IPS-18c (cell line): ENCODE measurements at regions not wholly inside any gene's neighbourhood (a gene's known extent, or its start where the extent isn't known, plus 50 kb on each side); places are given as distances from the start of the nearest gene placed in this dataset.

Source experiments
- H3K4me3 ChIP-seq: 2 replicates; pipeline ENCODE4 v1.7.0; 2013; ENCODE audit warnings: low read depth, mild to moderate bottlenecking, low read length, moderate library complexity; ENCODE audit not compliant: insufficient read depth
- H3K9me3 ChIP-seq: one replicate; pipeline ENCODE4 v1.6.1; 2013; ENCODE audit warnings: mild to moderate bottlenecking, low read length, moderate library complexity; ENCODE audit not compliant: control insufficient read depth, insufficient read depth

DNA sequence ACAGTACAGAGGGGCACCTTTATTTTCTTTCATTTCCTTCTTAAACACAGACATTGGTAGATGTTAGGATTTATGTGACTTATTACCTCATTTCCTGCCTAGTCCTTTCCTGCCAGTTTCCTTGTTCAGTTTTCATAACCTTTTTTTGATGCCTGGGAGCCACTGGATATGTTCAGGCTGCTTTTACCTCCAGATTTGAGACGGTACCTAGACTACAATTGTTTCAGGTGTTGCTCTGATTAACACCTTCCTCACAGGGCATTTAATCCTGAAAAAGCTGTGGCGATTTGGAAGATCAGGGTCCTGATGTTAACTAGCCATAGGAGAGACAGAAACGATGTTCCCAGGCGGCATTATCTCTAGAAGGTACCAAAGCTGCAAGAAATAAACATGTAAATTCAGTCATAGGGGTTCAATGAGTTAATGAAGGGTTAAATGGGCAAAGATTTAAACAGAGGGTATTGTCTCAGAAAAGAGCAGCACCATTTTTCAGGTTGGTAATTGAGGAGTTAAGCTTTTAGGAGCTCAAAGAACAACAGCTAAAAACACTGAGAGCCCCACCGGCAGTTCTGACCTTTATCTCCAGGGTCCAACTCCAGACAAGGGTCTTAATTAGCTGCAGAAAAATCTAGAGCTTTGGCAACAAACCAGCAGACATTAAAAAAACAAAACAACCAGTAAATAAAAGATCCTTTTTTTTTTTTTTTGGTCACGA, 93.3 kb downstream of the HRH4 start:
- Histone ChIP-seq H3K9me3 (no peaks in the 10 kb centered on the region), H3K4me3 (no peak overlapping the region)

DNA sequence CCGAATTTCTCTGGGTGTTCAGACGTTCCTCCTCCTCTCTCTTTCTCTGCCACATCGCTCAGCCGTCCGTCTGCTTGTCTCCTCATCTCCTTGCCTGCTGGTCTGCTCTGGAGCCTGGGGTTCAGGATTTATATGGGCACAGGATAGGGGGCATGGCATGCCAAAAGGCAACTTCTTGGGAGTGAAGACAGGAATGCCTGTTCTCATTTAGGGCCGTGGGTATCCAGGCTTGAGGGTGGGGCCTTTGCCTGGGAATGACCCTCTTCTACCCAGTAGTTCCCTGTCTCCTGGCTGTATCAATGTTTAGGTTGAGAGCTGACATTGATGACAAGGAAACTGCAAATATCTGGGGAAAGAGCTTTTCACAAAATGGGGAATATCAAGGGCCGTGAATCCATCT, 98.0 kb downstream of the HRH4 start:
- H3K4me3 ChIP-seq: no peak overlapping the region
- H3K9me3 ChIP-seq: no peaks in the 10 kb centered on the region

DNA sequence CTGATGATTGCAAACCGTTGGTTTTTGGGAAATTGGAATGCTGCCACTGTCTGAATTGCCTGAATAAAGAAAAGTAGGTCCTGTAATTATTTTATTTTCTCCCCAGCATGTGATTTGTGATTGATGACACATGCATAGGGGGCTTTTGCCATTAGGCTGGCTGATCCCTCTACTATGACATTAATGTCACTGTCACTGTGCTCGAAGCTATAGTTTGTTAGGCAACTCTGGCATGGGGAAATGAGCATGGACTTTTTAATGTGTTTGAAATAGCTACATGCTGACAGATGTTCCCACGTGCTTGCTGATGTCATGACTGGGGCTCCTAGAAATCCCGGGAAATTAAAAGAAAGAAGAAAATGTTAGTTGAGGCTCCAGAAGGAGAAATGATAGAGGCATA, 99.1 kb downstream of the HRH4 start:
- H3K9me3 ChIP-seq: no peaks in the 10 kb centered on the region
- H3K4me3 ChIP-seq: no peak overlapping the region

DNA sequence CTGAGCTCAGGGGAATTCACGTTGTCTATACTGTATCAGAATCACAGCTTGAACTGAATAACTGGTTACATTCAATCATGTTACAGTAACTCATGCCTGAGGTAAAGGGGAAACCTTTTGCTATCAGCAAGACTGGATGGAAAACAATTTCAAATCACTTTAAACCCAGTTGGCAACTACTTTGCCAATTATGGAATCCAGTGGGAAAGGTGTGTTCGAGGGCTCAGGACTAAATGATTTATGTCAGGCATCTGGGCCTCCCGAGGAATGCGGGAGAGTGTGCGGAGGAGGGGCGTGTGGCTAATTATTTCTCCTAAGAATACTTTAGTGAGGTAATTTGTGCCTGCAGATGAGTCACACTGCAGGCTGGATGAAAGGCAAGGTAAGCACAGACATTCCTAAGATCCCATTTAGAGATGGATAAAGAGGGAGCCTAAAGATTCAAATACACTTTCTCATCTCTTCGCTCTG, 100.1 kb downstream of the HRH4 start:
- H3K4me3 ChIP-seq: no peak overlapping the region
- no peaks in the 10 kb centered on the region for H3K9me3 ChIP-seq

DNA sequence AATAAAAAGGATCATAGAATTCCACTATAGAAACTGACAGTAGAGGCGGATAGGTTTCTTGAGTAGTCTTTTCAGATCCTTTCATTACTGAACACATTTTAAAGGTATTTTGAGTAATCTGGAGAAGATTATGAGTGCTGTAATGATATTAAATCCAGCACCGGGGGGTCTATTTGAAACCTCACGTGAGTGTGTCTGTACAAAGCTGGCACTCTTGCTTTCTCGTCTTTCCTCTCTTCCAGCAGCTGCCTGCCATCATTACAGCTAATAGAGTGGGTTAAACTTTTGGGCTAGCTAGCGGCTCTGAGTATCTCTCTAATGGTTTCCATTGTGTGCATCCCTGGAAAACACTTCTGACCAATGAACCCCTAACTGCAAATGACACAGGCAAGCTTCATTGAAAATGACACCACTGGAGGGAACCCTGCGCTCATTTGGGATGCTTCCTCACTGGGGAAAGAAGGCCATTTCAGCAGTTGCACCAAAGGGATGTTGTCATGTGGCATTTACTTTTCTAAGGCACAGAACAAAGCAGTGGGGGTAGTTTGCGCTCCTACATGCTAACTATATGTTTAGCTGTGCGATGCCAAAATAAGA, 101.0 kb downstream of the HRH4 start:
- no peaks in the 10 kb centered on the region for H3K9me3 ChIP-seq
- H3K4me3 ChIP-seq: no peak overlapping the region

DNA sequence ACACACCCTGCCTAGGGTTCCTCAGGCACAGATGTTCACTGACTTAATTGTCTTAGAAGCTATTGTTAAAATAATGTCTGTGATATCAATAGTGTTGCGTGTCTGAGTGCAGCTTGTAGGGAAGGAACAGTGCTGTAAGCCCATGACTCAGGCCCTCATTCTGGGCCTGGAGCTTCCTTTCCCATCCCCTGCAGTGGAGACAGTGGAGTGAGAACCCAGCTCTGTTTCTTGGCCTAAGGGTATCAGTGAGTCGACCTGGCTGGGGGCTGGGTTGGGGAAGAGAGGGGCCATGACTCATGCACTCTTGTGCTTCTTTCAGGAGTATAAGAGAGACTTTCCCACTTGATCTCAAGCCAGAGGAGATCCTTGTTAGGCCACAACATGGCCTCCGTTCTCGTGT, 106.8 kb downstream of the HRH4 start:
- no peaks in the 10 kb centered on the region for H3K9me3 ChIP-seq

DNA sequence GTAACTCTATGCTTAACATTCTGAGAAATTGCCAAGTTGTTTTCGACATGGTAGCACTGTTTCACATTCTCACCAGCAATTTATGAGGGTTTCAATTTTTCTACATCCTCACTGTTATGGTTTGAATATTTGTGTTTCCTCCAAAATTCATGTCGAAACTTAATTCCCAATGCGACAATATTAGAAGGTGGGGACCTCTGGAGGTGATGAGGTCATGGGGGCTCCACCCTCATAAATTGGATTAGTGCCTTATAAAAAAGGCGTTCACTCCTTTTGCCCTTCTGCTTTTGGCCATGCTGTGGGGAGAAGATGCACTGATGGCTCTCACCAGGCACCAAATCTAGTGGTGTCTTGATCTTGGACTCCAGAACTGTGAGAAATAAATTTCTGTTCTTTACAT, 110.3 kb downstream of the HRH4 start:
- no peaks in the 10 kb centered on the region for H3K9me3 ChIP-seq
- no peak overlapping the region for H3K4me3 ChIP-seq

More for the DNA sequence above, 106.8 kb downstream of the HRH4 start:
- H3K4me3 ChIP-seq: no peak overlapping the region

DNA sequence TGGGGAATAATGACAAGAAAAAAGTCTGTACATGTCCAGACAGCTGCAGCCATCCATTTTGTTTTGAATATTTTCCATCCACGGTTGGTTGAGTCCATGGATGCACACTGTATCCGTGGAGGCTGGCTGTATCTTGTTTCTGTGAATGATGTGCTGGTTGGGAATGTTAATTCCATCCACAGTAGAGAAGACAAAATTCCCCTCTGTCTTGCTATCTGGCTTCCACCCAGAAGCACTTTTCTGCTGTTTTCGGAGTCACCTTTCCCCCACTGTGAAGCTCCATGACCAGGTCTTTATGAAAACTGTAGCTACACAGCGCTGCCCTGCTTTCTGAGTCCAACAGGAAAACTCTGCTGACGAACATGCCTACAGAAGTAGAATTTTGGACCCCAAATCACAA, 122.3 kb downstream of the HRH4 start:
- H3K4me3 ChIP-seq: no peak overlapping the region
- no peaks in the 10 kb centered on the region for H3K9me3 ChIP-seq

DNA sequence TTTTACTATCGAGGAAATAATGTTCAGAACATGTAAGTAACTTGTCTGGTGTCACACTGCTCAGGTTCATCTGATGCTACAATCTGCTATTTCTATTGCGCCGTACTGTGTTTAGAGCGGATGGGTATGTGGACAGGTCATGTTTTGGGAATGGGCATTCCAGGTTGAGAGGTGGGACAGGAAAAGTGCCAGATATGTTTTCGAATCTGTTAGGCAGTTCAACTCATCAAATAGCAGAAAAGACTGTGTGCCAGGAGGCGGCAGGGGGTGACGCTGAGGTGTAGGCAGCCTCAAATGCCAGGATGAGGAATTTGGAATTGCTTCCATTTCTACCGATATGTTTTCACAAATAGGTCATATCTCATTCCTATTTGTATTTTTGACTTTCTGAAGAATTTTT, 123.8 kb downstream of the HRH4 start:
- no peaks in the 10 kb centered on the region for H3K9me3 ChIP-seq
- no peak overlapping the region for H3K4me3 ChIP-seq

DNA sequence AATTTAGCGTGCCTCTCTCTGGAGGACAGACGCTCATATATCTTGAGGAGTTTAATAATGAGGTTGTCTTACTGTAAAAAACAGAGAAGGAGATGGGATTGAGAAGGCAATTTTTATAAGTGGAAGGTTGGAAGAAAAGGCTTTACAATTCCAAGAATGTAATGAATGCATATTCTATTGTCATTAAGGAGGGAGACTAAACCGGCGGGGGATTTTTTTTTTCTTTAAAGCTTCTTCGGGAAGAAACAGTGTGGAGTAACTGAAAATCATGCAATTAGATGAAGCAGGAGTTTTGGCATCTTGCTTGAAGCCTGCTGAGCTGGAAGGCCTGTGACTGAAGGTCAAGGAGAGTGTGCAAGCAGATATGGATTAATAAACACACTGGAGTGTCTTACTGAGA, 124.4 kb downstream of the HRH4 start:
- Histone ChIP-seq H3K4me3 (no peak overlapping the region), H3K9me3 (no peaks in the 10 kb centered on the region)

DNA sequence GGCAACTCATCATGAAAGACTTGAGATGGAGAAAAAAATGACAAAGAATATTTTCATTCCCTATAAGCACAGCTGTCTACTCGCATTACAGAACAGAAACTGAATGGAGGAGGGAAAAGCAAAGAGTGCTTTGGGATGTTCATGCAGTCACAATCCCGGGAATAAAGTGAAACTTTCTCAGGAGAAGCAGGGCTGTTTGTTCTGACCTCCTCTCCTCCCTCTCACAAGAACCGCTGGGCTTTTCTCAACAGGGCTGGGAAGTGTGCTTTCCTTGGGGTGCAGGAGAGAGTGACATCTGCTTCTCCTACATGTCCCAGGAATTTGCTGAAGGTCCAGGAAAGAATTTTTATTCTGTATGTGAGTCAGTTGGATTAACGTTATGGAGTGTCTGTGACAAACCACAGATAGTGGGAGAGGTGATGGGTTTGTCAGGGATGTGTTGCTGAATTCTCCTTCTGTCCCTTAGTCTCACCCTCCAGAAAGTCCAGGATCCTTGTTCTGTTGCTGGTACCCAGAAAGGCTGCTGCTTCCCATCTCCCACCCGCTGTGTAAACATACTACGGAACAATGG, 125.6 kb downstream of the HRH4 start:
- Histone ChIP-seq H3K9me3 (no peaks in the 10 kb centered on the region), H3K4me3 (no peak overlapping the region)

DNA sequence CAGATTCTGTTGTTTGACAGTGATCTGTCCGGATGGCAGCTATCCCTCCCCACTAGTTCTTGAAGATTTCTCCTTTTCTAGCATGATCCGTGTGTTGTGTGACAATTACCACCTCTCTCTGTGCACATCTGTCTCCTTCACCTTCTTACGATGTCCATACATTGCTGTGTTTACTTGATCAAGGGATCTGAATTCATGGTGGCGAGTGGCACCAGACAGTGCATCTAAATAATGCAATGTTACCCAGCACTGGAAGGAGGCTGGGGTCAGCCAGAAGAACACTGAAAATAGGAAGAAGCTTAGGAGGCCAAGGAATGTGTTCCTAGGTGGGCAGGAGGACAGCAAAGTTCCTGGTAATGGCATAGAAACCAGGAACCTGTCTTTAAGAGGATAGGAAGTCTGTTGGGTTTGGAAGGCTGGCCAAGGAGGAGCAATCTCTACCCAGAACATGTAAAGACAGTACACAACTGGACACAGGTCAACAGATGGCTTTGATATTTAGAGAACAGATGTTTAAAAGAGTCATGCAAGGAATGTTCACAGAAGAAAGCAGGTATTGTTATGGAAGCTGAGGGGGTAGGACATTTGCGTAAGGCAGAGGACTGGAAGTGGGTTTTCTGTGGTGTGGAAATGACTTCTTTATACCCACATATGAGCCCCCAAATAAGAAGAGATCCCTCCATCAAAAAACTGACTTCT, 126.4 kb downstream of the HRH4 start:
- no peak overlapping the region for H3K4me3 ChIP-seq

DNA sequence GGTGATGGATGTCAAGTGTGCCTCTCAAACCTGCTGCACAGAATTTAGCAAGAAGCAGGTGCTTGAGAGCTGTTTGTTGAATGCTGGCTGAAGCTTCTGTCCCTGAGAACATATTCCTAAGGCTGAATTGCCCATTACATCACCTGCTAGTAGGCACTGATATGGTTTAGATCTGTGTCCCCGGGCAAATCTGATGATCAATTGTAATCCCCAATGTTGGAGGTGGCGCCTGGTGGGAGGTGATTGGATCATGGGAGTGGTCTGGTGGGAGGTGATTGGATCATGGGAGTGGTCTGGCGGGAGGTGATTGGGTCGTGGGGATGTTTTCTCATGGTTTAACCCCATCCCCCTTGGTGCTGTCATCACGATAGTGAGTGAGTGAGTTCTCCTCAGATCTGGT, 128.0 kb downstream of the HRH4 start:
- Histone ChIP-seq H3K4me3 (no peak overlapping the region), H3K9me3 (no peaks in the 10 kb centered on the region)

More for the DNA sequence above, 126.4 kb downstream of the HRH4 start:
- H3K9me3 ChIP-seq: no peaks in the 10 kb centered on the region

DNA sequence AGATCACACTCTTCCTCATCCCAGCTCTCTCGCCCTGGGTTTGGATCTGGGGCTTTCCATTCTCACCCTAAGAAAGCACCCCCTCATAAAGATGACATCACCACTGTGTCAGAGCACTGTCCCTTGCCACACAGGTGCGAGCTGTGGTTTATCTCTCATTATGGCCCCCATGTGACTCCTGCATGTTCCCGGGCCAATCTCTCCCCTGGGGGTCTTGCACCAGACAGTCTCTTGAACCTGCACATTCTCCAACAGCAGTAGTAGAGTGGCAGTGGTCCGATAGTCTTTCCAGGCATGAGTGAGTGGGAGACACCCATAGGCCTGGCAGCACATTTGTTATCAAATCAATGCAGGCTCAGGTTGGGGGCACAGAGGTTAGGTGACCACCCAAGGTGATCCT, 130.5 kb downstream of the HRH4 start:
- no peaks in the 10 kb centered on the region for H3K9me3 ChIP-seq
- H3K4me3 ChIP-seq: no peak overlapping the region

DNA sequence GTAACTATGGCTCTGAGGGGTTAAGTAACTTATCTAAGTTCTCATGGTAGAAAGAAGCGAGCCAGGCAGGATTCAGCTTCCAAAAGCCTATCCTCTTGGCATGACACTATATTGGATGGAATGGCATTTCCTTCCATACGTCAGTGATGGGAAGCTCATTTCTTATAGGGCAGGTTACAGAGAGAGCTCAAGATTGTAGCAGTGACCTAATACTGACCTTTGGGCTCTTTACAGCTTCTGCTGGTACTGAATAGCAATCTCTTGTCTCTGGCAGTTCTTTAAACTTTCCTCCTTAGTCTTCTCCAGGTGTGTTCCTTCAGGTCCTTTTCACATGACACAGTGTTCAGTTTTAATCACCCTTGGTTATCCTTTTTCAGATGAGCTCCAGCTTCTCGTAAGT, 133.0 kb downstream of the HRH4 start:
- Histone ChIP-seq H3K4me3 (no peak overlapping the region), H3K9me3 (no peaks in the 10 kb centered on the region)

DNA sequence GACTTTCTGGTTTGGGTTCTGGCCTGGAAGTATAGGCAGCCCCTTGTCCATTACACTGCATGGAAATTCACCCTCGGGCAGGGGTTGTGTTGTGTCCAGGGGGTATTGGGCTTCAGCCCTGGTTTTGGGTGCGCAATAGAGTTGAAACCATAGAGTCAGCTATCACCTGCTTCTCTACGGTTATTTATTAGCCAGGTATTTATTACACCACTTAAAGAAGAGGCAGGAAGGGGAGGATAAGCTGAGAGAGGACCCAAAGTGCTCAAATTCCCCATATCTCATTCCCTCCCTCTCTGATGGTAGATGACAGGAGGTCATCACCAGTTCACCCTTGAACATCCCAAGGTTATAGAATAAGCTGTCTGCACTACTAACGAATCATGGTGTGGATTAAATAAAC, 133.4 kb downstream of the HRH4 start:
- H3K9me3 ChIP-seq: no peaks in the 10 kb centered on the region
- H3K4me3 ChIP-seq: no peak overlapping the region

DNA sequence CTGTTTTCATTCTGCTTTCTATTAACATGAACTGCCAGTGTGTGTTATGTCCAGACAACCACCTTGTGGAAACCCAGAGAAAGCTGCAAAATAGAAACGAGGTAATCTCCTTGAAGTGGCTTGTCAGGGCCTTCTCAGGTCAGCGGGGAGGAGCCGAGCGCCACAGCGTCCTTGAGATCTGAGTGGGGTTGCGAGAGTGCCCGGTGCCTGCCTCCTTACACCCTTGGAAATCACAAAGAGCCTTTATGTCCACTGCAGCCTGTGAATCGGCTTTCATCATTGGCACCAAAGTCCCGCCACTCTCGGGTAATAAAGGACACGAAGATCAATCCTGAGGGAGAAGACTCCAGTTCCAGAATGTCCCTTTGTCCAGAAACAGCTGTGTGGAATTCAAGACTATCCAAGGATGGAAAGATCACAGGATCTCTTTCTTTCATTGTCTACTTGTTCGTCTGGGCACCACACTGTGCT, 135.2 kb downstream of the HRH4 start:
- Histone ChIP-seq H3K4me3 (no peak overlapping the region), H3K9me3 (no peaks in the 10 kb centered on the region)

DNA sequence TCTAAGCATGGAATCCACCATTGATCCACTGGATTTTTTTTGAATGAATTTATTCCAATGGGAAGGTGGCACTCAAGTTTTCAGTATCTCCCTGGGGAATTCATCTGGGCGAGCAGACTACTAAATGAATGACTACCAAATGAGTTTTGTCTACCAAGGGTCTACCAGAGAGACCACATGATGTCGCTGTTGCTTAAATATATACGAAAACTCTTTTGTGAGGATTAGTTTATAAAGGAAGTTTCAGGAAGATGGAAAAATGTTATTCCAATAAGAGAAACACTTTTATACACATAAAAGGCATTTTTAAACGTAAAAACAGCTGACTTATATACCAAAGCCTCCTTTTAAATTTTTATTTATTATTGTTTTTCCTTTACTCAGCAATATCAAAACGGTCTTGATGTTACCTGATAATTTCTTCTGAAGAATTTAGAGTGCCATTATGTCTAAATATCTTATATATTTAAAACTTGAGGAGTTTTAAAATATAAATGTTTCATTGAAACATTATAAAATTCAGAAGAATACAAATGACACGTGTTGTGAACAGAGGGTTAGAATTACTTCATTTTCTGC, 139.7 kb downstream of the HRH4 start:
- no peaks in the 10 kb centered on the region for H3K9me3 ChIP-seq
- H3K4me3 ChIP-seq: no peak overlapping the region
